Inferior parietal cortex (tissue), 1 donor: ENCODE measurements at regions not wholly inside any gene's neighbourhood (a gene's known extent, or its start where the extent isn't known, plus 50 kb on each side); places are given as distances from the start of the nearest gene placed in this dataset.
A peak's percentile ranks its signal among the peaks of the same experiment; 100 is the strongest.
"Not testable (repeated sequence)": the region's sequence is repeated elsewhere in the genome, so short reads cannot be mapped to it uniquely, and the experiment has no call there.

Experiments
- DNase-seq: peaks from one replicate; pipeline ENCODE4 v3.0.0-alpha.2; 2016; ENCODE audit errors: extremely low spot score

GRCh38 chr3:193927413-193928206 lies 208.3 kb upstream of the HES1 start:
- not testable (repeated sequence) for DNase-seq

GRCh38 chr3:193928354-193929209 lies 207.4 kb upstream of the HES1 start:
- DNase-seq = peak; percentile 29

- no peak for DNase-seq
Observed at GRCh38 chr3:193929373-193929772, 206.6 kb upstream of the HES1 start.

GRCh38 chr3:193929921-193930646 lies 205.9 kb upstream of the HES1 start:
- DNase-seq = no peak

GRCh38 chr3:193932136-193932535 lies 203.8 kb upstream of the HES1 start:
- no peak for DNase-seq

- no peak for DNase-seq
Observed at GRCh38 chr3:193932576-193932975, 203.4 kb upstream of the HES1 start.

- no peak for DNase-seq
Observed at GRCh38 chr3:193933451-193933850, 202.5 kb upstream of the HES1 start.

GRCh38 chr3:193935916-193936315 lies 200.0 kb upstream of the HES1 start:
- no peak for DNase-seq

GRCh38 chr3:193938613-193939012 lies 197.3 kb upstream of the HES1 start:
- DNase-seq = no peak

GRCh38 chr3:193939527-193939926 lies 196.4 kb upstream of the HES1 start:
- DNase-seq = no peak

GRCh38 chr3:193940526-193940925 lies 195.4 kb upstream of the HES1 start:
- no peak for DNase-seq

GRCh38 chr3:193941486-193941885 lies 194.5 kb upstream of the HES1 start:
- no peak for DNase-seq

- DNase-seq = no peak
Observed at GRCh38 chr3:193942516-193943055, 193.4 kb upstream of the HES1 start.

- no peak for DNase-seq
Observed at GRCh38 chr3:193943200-193943599, 192.7 kb upstream of the HES1 start.

GRCh38 chr3:193943851-193944517 lies 192.0 kb upstream of the HES1 start:
- DNase-seq = no peak

GRCh38 chr3:193944518-193944884 lies 191.4 kb upstream of the HES1 start:
- no peak for DNase-seq

GRCh38 chr3:193945143-193945542 lies 190.8 kb upstream of the HES1 start:
- no peak for DNase-seq

GRCh38 chr3:193946945-193947344 lies 189.0 kb upstream of the HES1 start:
- DNase-seq = no peak

- no peak for DNase-seq
Observed at GRCh38 chr3:193947596-193947995, 188.4 kb upstream of the HES1 start.

GRCh38 chr3:193948459-193948858 lies 187.5 kb upstream of the HES1 start:
- no peak for DNase-seq

- no peak for DNase-seq
Observed at GRCh38 chr3:193951859-193952258, 184.1 kb upstream of the HES1 start.

- no peak for DNase-seq
Observed at GRCh38 chr3:193954752-193955151, 181.2 kb upstream of the HES1 start.
